Body of pancreas (tissue), 4 donors: ENCODE measurements at regions not wholly inside any gene's neighbourhood (a gene's known extent, or its start where the extent isn't known, plus 50 kb on each side); places are given as distances from the start of the nearest gene placed in this dataset.

Experiments used
- CTCF ChIP-seq, 7 experiments: fragments of 450-650 bp in 4 of 7; fragments of 200-600 bp in 3 of 7; sonication (generic) in 3 of 7; IDR thresholded peaks; one replicate each; pipeline ENCODE4 v1.5.1; 2016 to 2019; ENCODE audit warnings: antibody characterized with exemption in 7 of 7
- POLR2A ChIP-seq, 3 donors: fragments of 450-650 bp; IDR thresholded peaks; one replicate each; pipeline ENCODE4 v1.6.1; 2016; ENCODE audit warnings: antibody characterized with exemption in 3 of 3, mild to moderate bottlenecking in 2 of 3

DNA sequence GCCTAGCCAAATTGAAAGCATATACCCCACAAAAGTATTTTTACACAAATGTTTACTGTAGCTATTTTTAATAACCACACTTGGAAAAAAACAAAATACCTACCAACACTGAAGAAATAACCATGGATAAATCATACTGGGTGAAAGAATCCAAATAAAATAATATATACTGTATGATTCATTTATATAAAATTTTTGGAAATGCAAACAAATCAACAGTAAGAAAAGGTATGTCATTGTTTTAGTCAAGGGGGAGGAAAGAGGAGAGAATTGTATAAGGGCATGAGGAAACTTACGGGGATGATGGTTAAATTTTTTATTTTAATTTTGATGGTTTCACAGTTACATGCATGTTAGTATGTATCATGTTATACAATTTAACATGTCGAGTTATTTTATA is 557.8 kb downstream of the TECRL start:
- TF ChIP-seq CTCF (IDR thresholded peaks at IDR 0.05) (no peak), POLR2A (IDR thresholded peaks at IDR 0.05) (no peak)
